Gastrocnemius medialis (tissue), 4 donors: ENCODE measurements at regions not wholly inside any gene's neighbourhood (a gene's known extent, or its start where the extent isn't known, plus 50 kb on each side); places are given as distances from the start of the nearest gene placed in this dataset.

Experiments used
- ATAC-seq, 2 donors: fragments of 150-250 bp; one replicate each; pipeline ENCODE4 v1.9.1; 2016
- DNase-seq, 2 donors: peaks; one replicate each; pipeline ENCODE4 v3.0.0-alpha.2; 2019
- H3K27ac ChIP-seq, 4 donors: fragments of 200-600 bp; sonication (generic); 1 replicate in 1 of 4; 2 replicates in 3 of 4; pipeline ENCODE4 v1.5.1; 2016 to 2018; ENCODE audit warnings: mild to moderate bottlenecking in 2 of 4, moderate library complexity in 1 of 4
- H3K27me3 ChIP-seq, 3 donors: fragments of 200-600 bp; sonication (generic) in 2 of 3; 1 replicate in 1 of 3; 2 replicates in 2 of 3; pipeline versions ENCODE4 v1.5.1 to v1.6.0; 2016 to 2019; ENCODE audit warnings: mild to moderate bottlenecking in 1 of 3, moderate library complexity in 1 of 3
- H3K36me3 ChIP-seq, 2 donors: fragments of 200-600 bp; sonication (generic) in 1 of 2; one replicate each; pipeline ENCODE4 v1.5.1; 2017 to 2018
- H3K4me1 ChIP-seq, 2 donors: fragments of 200-600 bp; sonication (generic) in 1 of 2; one replicate each; pipeline ENCODE4 v1.5.1; 2016 to 2017; ENCODE audit warnings: mild to moderate bottlenecking in 2 of 2
- H3K4me3 ChIP-seq, 4 donors: fragments of 200-600 bp; sonication (generic) in 3 of 4; 1 replicate in 1 of 4; 2 replicates in 3 of 4; pipeline ENCODE4 v1.5.1; 2016 to 2019; ENCODE audit warnings: mild to moderate bottlenecking in 2 of 4
- H3K9me3 ChIP-seq, 3 donors: fragments of 200-600 bp; sonication (generic) in 2 of 3; 1 replicate in 1 of 3; 2 replicates in 2 of 3; pipeline ENCODE4 v1.5.1; 2016 to 2019
- POLR2A ChIP-seq, 2 donors: fragments of 450-650 bp; IDR thresholded peaks; one replicate each; pipeline ENCODE4 v1.6.1; 2017; ENCODE audit warnings: antibody characterized with exemption in 2 of 2, mild to moderate bottlenecking in 2 of 2, moderate library complexity in 2 of 2
- in situ Hi-C, 4 donors: fragments of 200-750 bp; cut with MboI; loops; one replicate each; pipeline versions ENCODE4 v1.15.0 to v1.8.0; 2017; ENCODE audit warnings: low sequenced_read_pairs in 4 of 4
- intact Hi-C: fragments of 100-400 bp; cut with DNase I; formaldehyde crosslinking; loops from one replicate; pipeline ENCODE4 v1.15.1; 2023; ENCODE audit warnings: low total_unique reads
- TF ChIP-seq, protein P1 (sequence below), 5 experiments: fragments of 450-650 bp in 3 of 5; fragments of 200-600 bp in 2 of 5; sonication (generic) in 2 of 5; IDR thresholded peaks in 4 of 5; conservative IDR thresholded peaks in 1 of 5; 1 replicate in 4 of 5; 2 replicates in 1 of 5; pipeline ENCODE4 v1.5.1; 2016 to 2019; ENCODE audit warnings: antibody characterized with exemption in 5 of 5, mild to moderate bottlenecking in 3 of 5, moderate library complexity in 3 of 5

DNA sequence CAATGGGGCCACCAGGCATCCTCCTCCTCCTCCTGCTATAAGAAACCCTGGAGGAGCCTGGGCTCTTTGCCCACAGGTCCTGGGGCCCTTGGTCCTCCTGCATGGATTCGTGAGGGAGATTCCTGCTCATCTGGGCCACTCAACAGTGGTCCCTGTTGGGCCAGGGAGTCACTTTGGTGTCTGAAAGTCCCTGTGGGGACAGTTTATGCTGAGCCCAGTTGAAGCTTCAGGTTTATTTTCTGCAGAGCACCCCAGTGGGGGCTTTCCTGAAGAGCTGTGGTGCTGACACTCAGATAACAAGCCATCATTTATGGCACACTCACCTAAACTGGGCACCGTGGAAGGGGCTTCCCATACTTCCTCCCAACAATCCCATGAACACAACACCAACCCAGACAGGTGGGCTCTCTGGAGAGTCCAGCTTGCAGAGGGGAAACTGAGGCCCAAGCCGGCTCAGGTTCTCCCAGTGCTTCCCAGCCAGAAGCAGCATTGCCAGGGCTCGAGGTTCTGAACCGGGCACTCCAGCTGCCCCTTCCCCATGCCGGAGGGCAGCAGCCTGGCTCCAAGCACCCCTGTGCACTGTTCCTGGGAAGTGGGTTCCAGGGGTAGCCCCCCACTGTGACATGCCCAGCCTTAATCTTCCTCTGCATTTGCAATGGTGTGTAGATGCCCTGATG, 91.3 kb downstream of the MYEOV start:
- no peak for TF ChIP-seq POLR2A (IDR thresholded peaks at IDR 0.05)
- TF ChIP-seq, protein P1, sequence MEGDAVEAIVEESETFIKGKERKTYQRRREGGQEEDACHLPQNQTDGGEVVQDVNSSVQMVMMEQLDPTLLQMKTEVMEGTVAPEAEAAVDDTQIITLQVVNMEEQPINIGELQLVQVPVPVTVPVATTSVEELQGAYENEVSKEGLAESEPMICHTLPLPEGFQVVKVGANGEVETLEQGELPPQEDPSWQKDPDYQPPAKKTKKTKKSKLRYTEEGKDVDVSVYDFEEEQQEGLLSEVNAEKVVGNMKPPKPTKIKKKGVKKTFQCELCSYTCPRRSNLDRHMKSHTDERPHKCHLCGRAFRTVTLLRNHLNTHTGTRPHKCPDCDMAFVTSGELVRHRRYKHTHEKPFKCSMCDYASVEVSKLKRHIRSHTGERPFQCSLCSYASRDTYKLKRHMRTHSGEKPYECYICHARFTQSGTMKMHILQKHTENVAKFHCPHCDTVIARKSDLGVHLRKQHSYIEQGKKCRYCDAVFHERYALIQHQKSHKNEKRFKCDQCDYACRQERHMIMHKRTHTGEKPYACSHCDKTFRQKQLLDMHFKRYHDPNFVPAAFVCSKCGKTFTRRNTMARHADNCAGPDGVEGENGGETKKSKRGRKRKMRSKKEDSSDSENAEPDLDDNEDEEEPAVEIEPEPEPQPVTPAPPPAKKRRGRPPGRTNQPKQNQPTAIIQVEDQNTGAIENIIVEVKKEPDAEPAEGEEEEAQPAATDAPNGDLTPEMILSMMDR (IDR thresholded peaks at IDR 0.05 in 4 of 5, conservative IDR thresholded peaks at IDR 0.05 in 1 of 5): no peak
- H3K36me3 ChIP-seq: no peaks in the 10 kb centered on the region
- H3K27me3 ChIP-seq: no peaks in the 10 kb centered on the region
- DNase-seq (no peak), ATAC-seq (no peak)
- H3K9me3 ChIP-seq: peaks cover 0 to 12% (median 0%) of the 10 kb centered on the region in 3 donors
- no peak overlapping the region for H3K27ac ChIP-seq
- intact Hi-C loops: no loop called here
- H3K4me1 ChIP-seq: no peaks in the 10 kb centered on the region
- H3K4me3 ChIP-seq: no peak overlapping the region
- in situ Hi-C loops: no loop called here

DNA sequence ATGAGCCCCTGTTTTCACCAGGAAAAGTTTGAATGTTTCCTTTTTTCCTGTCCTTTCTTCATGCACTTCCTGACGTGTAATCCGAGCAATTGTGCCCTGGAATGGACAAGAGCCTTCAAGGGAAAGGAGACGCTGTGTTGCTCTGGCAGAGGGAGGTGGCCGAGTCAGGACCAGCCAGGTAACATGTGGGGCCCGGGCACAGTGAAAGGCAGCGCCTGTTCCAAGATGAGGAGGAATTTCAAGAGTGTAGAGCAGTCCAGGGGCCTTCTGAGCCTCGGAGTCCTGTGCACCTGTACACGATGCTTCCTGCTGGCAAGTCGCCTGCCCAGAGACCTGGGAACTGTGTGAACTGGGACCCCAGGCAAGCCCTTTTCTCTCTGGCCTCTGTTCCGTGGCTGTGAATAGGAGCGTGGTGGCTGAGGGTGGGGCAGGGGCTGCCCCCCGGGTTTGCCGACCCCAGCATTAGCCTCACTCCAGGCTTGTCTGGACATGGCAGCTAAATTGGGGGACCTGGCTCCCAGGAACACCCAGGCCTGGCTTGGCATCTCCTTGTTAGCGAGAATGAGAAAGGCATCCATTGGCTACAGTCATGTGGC, 92.0 kb downstream of the MYEOV start:
- Histone ChIP-seq H3K27me3 (no peaks in the 10 kb centered on the region), H3K36me3 (no peaks in the 10 kb centered on the region), H3K9me3 (peaks cover 0 to 12% (median 0%) of the 10 kb centered on the region in 3 donors), H3K27ac (no peak overlapping the region), H3K4me1 (no peaks in the 10 kb centered on the region), H3K4me3 (no peak overlapping the region)
- ATAC-seq (no peak), DNase-seq (no peak)
- in situ Hi-C loops: no loop called here
- intact Hi-C loops: no loop called here
- TF ChIP-seq POLR2A (IDR thresholded peaks at IDR 0.05): no peak
- TF ChIP-seq, protein P1 (IDR thresholded peaks at IDR 0.05 in 4 of 5, conservative IDR thresholded peaks at IDR 0.05 in 1 of 5): no peak

DNA sequence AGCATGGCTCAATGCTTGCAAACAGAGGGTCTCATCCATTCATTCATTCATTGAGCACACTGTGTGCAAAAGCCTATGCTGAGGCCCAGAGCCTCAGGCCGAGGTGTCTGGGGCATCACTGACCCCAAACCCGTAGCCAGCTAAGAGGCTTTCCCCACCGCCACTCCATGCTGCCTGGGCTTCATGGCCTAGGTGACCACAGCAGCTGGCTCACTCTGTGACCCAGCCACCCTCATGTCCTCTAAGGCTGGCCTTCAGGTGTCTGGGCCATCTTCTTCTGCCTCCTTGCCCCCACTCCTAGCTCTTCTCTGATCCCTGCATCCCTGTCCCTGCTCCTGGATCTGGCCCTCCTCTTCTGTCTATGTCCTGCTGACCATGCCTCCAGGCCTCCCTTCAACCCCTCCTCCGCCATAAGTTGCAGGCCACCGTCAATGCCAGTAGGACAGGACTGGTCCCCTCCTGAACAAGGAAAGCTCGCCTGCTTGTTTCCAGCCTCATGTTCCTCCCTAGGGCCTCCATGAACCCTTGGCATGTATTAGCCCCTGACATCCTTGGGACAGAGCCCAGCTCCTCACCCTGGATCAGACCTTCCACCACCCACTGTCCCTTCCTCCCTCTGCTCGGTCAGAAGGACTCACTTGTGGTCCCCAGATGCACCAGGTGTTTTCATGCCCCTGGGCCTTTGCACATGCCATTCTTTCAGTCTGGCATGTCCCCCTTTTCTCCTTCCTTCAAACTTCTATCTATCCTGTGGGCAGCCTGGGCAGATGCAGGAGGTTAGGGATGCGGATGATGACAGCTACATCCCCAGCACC, 92.8 kb downstream of the MYEOV start:
- H3K4me3 ChIP-seq: no peak overlapping the region
- in situ Hi-C loops: no loop called here
- no peaks in the 10 kb centered on the region for H3K27me3 ChIP-seq
- H3K9me3 ChIP-seq: peaks cover 0 to 12% (median 0%) of the 10 kb centered on the region in 3 donors
- TF ChIP-seq, protein P1 (IDR thresholded peaks at IDR 0.05 in 4 of 5, conservative IDR thresholded peaks at IDR 0.05 in 1 of 5): no peak
- TF ChIP-seq POLR2A (IDR thresholded peaks at IDR 0.05): no peak
- no peak for ATAC-seq
- no peak overlapping the region for H3K27ac ChIP-seq
- H3K36me3 ChIP-seq: no peaks in the 10 kb centered on the region
- intact Hi-C loops: no loop called here
- no peak for DNase-seq
- H3K4me1 ChIP-seq: no peaks in the 10 kb centered on the region

DNA sequence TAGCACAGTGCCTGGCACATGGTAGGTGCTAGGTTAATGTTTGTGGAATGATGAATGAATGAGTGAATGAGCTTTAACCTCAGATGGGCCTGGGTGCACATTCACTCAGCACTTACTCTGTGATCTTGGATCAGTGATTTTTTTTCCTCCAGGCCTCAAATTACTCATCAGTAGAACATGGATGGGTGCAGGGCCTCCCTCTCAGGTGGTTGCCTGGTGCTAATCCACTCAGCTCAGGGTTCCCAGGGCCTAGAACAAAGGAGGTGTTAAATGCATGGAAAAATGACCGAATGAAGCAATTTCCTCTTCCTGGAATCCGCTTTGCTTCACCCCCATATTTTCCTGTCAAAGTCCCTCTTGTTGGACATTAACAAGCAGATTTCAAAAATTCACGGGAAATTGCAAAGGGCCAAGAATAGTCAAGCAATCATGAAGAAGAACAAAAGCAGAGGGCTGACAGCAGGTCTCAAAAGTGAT, 93.5 kb downstream of the MYEOV start:
- Histone ChIP-seq H3K27ac (no peak overlapping the region), H3K36me3 (no peaks in the 10 kb centered on the region), H3K9me3 (peaks cover 0 to 12% (median 0%) of the 10 kb centered on the region in 3 donors), H3K4me1 (no peaks in the 10 kb centered on the region), H3K27me3 (no peaks in the 10 kb centered on the region), H3K4me3 (no peak overlapping the region)
- no peak for ATAC-seq
- TF ChIP-seq, protein P1 (IDR thresholded peaks at IDR 0.05 in 4 of 5, conservative IDR thresholded peaks at IDR 0.05 in 1 of 5): no peak
- no peak for TF ChIP-seq POLR2A (IDR thresholded peaks at IDR 0.05)
- intact Hi-C loops: no loop called here
- DNase-seq: no peak
- in situ Hi-C loops: no loop called here
